ENCODE measurements at regions not wholly inside any gene's neighbourhood (a gene's known extent, or its start where the extent isn't known, plus 50 kb on each side); places are given as distances from the start of the nearest gene placed in this dataset.

DNA sequence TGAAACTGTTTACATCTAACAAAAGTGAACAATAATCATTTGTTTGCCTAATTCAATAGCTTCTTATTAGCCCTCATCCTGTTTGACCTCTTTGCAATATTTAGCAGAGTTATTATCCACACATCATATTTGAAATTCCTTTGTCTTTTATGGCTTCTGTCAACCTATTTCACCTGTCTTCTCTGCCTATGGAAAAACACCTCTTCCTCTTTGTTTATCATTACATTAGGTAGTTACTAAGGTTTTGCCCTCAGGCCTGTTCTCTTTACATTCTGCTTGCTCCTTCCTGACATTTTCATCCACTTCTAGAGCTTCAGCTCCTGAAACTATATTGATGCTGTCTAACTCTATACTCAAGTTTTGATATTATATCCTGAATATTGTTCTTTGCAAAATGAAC lies 183.0 kb downstream of the SUCNR1 start:
- DNase-seq: no peak

DNA sequence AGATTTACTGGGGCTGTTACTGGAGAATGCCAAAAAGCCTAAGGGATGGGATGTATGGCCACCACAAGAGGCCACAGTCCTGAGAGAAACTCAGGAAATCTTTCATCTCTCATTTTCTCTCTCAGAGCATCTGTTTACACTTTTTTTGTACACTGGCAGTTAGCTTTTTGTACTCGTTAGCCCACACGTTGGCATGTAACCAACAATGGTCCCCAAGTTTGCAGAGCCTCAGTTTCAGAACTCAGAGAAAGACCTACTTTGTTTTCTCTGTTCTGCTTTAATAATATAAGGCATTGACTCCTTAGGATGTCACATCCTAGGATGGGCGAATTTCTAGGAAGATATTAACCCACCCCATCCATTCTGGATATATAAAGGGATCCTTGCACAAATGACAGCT lies 183.5 kb downstream of the SUCNR1 start:
- DNase-seq: no peak

DNA sequence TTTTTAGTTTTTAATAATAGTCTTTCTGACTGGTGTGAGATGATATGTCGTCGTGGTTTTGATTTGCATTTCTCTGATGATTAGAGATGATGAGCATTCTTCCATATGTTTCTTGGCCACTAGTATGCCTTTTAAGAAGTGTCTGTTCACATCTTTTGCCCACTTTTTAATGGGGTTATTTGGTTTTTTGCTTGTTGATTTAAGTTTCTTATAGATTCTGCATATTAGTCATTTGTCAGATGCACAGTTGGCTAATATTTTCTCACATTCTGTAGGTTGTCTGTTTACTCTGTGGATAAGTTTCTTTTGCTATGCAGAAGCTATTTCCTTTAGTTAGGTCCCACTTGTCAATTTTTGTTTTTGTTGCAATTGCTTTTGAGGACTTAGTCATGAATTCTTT lies 185.4 kb downstream of the SUCNR1 start:
- DNase-seq: no peak

DNA sequence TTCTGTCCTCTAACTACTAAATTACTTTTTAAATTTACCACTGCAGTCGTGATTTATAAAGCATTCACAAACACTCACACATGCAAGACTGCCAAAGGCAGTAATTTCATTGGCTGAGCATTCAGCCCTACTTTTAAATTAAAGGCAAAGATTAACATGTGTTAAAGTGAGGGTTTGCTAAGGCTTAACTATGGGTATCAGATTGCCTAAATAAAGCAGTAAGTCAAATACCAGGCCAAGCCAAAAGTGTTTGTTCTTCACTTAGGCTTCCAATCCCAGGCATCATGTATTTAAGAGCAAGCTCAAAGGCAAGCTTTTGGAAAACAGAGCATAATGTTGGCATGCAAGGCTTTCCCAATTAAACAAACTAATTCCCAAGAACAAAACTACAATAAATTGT lies 187.3 kb downstream of the SUCNR1 start:
- no peak for DNase-seq

DNA sequence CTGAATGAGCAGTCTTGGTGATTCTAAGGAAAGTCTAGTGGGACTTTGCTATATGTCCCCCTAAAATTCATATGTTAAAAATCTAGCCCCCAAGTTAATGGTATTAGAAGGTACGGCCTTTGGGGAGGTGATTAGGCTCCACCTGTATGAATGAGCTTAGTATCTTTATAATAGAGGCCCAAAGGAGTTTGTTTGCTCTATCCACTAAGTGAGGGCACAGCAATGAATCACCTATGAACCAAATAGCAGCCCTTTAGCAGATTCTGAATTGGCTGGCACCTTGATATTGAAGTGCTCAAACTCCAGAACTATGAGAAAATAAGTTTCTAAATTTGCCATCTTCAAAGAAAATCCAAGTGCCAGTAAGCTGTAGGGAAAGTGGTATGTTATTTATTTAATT lies 187.9 kb downstream of the SUCNR1 start:
- DNase-seq: no peak

DNA sequence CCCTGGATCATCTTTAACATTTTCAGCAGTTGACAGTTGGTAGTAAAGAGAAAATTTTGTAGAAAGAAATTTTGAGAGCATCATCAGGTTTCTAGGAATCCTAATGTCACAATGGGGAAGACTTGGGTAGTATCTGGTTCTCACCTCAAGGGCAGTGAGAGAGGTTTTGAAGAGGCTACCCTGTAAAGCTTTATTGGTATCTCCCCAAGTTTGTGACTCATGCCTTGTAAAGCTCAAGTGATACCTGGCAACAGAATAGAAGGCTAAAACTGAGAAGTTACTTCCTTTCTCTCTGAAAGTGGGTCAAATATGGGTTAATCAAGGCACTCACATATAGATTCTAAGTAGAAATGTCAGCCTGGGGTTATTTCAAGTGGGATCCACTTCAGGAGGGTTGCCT lies 196.4 kb downstream of the SUCNR1 start:
- DNase-seq: no peak

DNA sequence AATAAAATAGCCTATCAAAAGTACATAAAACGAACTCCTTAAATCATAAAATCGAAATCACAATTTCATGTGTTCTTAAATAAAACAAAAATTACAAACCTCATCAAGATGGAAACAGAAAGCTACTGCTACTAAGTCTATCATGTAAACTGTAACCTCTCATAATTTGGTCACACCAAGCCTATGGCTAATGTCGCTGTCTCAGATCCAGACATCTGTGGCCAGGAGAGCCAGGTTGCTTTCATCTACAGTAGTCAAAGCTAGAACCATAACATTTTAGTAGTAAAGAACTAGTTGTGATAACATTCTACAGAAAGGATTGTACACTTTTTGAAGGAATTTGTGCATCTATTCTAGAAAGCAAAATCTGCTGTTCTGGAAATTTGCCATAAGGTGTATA lies 197.4 kb upstream of the MBNL1 start:
- DNase-seq: no peak

DNA sequence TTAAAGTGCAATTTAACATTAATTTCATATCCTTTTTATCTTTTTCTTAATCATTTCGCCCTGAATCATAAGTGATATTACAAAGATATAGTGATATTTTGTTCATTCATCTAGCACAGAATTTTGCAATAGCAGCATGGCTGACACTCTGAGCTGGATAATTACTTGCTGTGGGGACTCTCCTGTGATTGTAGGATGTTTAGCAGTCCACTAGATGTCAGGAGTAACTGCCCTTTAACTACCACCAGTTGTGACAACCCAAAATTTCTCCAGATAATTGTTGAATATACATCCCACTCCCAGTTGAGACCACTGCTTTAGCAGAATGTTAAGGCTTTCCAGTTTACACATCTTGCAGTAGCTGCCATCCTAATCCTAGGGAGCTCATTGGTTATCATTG lies 196.8 kb upstream of the MBNL1 start:
- DNase-seq: peak; percentile 66 to 82

DNA sequence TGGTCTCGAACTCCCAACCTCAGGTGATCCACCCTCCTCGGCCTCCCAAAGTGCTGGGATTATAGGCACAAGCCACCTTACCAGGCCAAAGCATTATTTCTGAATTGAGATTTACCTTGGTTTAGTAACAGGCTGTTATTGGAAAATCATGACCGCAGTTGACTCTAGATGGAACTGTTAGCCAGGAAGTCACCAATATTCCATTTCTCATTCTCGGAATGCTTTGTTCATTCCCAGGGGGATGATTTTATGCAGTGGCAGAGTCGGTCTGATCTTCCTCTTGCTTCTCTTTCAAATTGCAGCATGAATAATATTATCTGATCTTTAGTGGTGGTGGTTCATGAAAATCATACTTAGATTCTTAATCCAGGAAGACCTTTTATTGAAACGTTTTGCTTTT lies 195.5 kb upstream of the MBNL1 start:
- DNase-seq: no peak

DNA sequence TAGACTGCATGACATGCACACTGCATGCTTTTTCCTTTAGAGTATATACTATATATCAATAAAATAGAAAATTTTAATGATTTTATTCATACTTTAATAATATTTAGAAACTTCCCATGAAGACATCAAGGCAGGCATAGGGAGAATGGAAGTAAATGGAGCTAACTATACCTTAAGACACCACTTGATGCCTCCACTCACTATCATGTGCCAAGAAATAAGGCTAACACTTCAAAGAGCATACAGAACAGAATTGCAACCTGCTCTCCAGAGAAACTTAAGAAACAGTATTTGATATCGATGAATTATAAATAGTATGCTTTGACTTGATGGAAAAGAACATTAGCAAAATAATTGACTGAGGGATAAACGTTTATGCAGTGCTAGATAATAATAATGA lies 192.6 kb upstream of the MBNL1 start:
- DNase-seq: no peak

DNA sequence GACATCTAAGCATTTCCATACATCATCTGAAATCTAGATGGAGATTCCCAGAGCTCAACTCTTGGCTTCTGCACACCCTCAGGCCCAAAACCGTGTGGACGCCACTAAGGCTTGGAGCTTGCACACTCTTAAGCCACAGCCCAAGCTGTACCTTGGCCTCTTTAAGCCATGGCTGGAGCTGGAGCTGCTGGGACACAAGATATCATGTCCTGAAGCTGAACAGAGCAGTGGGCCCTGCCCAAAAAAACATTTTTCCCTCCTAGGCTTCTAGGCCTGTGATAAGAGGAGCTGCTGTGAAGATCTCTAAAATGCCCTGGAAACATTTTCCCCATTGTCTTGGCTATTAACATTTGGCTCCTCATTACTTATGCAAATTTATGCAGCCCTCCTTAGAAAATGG lies 188.7 kb upstream of the MBNL1 start:
- no peak for DNase-seq

DNA sequence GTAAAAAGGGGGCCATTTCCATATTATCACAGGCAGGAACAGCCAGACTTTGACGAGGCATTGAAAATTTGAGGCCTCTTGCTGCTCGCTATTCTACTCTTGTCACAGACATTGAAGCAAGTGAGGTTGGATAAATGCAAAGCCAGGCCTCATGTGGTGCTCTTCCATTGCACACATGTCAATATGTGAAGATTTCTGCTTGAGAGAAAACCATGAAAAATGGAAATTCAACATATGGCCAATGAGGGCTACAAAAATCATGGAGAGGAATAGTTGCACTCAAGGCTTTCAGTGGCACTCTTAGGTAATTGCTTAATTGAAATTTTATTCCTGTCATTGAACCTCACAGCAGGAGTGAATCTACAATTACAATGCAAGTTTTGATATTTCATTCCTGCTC lies 185.6 kb upstream of the MBNL1 start:
- DNase-seq: no peak

DNA sequence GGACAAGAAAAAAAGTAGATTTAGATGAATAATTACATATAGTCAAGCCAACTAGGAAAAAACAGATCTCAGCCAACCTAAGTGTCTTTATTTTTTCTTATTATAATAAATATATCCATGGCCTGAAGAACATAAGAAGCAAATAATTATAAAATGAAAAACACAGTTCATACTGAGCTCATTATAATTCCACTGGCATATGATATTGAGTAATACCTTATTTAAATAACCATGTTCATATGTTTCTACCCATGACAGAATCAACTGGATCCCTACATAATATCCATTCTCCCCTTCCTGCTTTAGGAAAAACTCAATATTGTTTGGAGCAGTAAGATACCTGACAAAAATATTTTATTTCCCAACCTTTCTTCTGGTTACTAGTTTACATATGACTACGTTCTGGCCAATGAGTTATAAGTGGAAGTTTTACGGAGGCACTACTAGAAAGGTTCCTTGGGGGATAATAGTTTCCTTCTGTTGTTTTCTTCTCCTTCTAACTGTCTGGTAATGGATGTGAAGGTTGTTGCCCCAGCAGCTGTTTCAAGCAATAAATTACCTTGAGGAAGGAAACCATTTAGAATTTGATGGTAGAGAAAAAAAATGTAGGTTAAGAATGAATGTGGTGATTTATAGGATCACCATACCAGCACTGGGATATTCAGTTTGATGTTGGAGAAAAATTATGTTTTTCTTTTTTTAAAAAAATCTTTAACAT lies 184.1 kb upstream of the MBNL1 start:
- DNase-seq: no peak

DNA sequence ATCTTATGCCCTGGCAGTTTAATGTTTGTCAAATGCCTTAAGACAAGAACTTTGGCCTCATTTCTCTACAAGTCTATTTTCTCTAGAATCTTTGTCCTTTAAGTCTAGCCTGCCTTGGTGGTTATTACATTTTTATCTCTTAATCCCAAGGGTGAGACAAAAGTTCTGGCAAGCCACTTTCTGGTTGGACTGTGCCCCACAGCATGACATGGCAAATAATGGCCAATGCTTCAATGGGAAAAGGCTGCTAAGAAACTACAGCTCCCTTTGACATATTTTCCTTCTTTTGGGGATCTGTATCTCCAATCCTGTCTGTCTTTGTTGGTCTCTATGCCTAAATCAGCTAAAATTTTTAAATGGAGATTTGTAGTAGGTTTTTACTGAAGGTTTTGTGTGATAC lies 181.6 kb upstream of the MBNL1 start:
- DNase-seq: no peak

DNA sequence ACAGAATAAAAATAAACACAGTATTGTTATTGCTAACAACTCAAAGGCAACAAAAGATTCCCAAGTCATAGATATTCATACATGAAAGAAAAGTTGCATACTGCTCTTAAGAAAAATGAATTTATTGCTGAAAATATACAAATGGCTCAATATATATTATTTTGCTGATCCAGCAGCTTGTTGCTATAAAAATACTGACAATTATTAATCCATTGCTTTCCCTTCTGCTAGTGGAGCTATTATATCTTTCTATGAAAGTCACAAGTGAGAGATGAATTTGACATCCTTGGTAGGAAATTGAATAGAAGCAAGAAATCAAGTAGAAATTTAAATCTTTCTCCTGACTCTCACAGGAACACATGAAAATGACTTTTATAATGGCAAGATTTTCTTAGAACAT lies 179.2 kb upstream of the MBNL1 start:
- no peak for DNase-seq

DNA sequence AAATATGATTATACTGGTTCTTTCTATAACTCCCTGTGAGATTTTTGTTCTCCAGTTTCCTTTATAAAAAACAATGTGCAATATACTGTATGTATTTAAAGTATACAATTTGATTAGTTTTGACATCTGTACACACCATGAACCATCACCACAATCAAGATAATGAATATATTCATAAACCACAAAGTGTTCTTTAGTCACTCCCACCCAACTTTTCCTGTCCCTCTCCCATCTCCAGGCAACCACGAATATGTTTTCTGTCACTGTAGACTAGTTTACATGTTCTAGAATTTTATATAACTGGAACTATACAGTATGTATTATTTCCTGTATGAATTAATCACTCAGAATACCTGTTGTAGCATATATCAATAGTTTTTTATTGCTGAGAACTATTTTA lies 177.0 kb upstream of the MBNL1 start:
- DNase-seq: no peak

DNA sequence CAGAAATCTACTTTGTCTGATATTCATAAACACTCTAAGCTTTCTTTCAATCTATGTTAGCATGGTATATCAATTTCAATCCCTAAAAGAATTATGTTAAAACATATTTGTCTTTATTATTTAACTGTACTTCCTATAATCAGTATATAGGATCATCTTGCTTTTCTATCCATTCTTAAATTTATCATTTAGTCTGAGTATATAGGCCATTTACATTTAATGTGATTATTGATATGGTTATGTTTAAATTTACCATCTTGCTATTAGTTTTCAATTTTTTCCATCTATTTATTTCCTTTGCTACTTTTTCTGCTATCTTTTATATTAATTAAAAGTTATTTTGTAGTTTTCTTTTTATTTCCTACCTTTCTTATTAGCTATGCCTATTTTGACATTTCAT lies 174.8 kb upstream of the MBNL1 start:
- no peak for DNase-seq

DNA sequence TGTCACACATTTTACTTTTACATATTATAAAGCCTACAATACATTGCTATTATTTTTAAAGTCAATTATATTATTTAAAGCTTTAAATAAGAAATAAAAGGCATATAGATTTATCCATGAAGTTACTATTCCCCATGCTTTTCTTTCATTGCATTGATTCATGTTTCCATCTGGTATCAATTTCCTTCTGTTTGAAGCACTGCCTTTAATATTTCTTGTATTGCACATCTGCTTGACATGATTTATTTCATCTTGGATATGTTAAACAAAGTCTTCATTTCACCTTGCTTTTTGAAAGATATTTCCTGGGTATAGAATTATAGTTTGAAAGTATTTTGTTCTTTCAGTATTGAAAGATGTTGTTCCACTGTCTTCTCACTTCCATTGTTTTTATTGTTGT lies 174.3 kb upstream of the MBNL1 start:
- no peak for DNase-seq

DNA sequence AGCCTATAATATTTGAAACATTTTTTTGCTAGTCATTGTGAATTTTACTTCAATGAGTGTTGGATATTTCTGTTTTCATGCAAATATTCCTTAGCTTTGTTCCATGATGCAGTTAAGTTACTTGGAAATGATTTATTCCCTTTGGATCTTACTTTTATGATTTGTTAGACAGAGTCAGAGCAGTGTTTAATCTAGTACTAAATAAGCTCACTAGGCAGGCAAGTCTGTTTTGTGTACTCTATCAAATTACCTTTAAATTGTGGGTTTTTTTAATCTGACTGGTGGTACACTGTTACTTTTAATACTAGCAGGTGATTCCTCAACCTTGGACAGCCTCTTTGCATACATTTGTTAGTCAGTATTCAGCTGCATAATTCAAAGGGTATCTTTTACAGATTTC lies 173.3 kb upstream of the MBNL1 start:
- no peak for DNase-seq

DNA sequence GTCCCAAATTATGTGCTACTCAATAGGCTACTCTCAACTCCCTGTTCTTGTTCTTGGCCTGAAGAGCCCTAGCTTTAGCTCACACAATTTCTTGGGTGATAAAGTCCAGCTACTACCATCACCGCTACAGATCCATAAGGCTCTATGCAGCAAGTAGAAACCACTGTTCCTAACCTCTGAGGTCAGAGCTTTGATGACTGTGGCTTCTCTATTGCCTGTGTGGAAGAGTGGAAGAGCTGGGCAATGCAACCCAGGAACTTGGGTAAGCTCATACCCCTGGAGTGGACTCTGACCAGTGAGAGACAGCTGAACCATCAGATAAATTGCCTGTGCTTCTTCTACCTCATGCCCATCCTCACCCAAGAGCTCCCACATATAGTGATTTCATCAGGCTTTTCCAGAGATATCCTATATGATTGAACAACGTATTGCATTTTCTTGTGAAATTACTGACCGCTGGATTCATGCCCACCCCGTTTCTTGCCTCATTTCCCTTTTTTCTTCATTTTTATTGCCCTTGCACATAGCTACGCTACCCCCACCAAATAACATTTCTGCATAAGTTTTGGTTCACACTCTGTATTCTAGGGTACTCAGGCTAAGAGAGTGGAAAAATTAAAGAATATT lies 172.3 kb upstream of the MBNL1 start:
- DNase-seq: no peak

DNA sequence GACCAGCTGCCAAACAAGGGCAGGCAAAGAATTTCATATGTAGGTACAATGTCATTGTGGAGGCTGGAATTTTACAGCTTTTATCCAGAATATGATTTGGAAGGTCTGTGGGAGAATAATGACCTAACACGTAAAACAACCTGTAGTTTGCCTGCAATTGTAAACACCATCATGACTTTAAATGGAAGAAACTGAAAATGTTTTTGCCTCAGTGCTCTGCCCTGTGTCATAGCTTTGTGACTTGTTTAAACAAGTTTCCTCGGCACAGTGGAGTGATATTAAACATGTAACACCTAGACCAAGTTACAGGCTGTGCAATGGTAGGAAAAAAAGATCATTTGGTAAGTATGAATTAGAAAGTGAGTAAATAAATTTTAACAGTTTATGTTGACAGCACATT lies 171.6 kb upstream of the MBNL1 start:
- no peak for DNase-seq

DNA sequence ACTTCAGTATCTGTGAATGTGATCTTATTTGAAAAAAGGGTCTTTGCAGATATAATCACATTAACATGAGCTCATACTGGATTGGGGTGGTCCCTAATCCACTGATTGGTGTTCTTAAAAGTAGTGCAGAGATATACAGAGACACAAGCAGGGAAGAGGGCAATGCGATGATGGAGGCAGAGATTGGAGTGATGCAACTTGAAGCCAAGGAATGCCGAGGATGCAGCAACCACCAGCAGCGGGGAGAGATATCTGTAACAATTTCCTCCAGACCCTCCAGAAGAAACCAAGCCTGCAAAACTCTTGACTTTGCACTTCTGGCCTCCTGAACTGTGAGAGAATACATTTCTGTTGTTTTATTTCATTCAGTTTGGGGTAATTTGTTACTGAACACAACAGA lies 171.0 kb upstream of the MBNL1 start:
- no peak for DNase-seq

DNA sequence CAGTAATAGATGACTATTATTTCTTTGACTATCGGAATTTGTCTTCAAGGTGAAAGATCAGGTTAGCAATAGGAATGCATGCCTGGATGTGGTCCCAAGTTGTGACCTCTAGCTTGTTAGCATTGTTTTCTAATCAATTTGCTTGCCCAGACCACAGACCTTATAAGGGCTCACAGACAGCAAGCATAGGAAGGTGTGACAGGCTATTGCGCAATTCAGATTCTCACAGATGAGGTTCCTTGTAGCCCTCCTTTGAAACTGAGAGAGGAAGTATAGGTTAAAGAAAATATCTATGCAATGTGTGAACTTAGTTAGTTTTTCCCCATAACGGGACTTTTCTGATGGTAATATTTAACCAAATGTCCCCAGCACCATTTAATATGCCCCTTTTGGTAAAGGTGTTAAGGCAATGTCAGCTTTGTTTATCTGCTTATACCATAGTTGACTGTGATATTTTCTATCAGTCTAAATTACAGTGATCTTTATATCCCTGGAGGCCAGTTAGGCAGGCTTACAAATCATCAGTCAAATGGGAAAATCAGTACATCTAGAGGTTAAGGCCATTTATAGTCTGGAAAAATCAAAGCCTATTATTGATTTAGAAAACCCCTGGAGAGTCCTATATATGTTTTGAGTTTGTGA lies 168.1 kb upstream of the MBNL1 start:
- DNase-seq: peak; percentile 8 to 9

DNA sequence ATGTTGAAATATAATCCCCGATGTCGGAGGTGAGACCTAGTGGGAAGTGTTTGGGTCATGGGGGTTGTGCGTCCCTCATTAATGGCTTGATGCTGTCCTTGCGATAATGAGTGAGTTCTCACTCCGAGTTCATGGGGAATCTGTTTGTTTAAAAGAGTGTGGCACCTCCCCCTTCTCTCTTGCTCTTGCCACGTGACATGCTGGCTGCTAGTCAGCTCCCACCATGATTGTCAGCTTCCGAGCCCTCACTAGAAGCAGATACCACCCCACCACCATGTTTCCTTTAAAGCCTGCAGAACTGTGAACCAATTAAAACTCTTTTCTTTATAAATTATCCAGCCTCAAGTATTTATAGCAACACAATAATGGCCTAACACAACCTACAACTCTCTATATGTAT lies 166.3 kb upstream of the MBNL1 start:
- DNase-seq: no peak

DNA sequence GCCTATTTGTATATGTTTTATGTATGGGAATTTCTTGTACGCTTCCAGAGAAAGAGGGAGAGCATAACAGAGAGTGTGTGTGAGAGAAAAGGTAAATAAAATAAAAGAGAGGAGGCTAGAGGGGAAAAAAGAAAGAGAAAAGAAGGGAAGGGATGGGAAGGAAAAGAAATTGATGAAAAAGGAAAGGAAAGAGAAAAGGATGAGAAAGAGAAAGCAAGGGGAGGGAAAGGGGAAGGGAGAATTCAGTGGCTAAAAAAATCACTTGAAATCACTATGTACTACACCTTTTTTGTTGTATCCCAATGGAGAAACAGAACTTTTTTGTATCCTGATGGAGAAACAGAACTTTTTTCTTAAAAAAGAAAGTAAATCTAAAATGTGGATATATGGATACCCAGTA lies 165.5 kb upstream of the MBNL1 start:
- DNase-seq: no peak
